Endothelial cell of umbilical vein (primary cell): ENCODE measurements at regions not wholly inside any gene's neighbourhood (a gene's known extent, or its start where the extent isn't known, plus 50 kb on each side); places are given as distances from the start of the nearest gene placed in this dataset.
"Not testable (repeated sequence)": the region's sequence is repeated elsewhere in the genome, so short reads cannot be mapped to it uniquely, and the experiment has no call there.

Experiments
- BruUV-seq: library from RNA; stranded (reverse); fragments of 400-500 nt; replicated peaks from 2 replicates; lab custom pipeline; 2021; lab: Mats Ljungman, UMichigan
- CTCF ChIA-PET: fragments of 300-600, 350-600 bp; sonication (Branson Sonifier 250); formaldehyde crosslinking; loops from one replicate; lab custom pipeline; 2021; ENCODE audit warnings: antibody characterized with exemption, inconsistent platforms; lab: Charles Lee
- POLR2A ChIA-PET: fragments of 300-600, 350-600 bp; sonication (Branson Sonifier 250); formaldehyde crosslinking; loops from one replicate; lab custom pipeline; 2021; ENCODE audit warnings: antibody characterized with exemption, inconsistent platforms; lab: Charles Lee
- DNase-seq: peaks from one replicate; pipeline ENCODE4 v3.0.0-alpha.2; 2011; ENCODE audit warnings: low read depth, low spot score
- FAIRE-seq: peaks from 2 replicates; lab custom pipeline; 2011; peaks lifted over from hg19 to GRCh38; lab: Jason Lieb, UNC
- H2AFZ ChIP-seq: 2 replicates; pipeline ENCODE4 v1.6.0; 2012; ENCODE audit warnings: low read depth, low read length, control low read depth, inconsistent platforms
- H3K27ac ChIP-seq: 2 replicates; pipeline ENCODE4 v1.5.1; 2011; ENCODE audit warnings: low read depth, mild to moderate bottlenecking, control low read depth, low read length, moderate library complexity; ENCODE audit not compliant: insufficient read depth
- H3K27me3 ChIP-seq, 2 experiments: 2 replicates each; pipeline versions ENCODE4 v1.6.0 to v1.6.1; 2011; ENCODE audit warnings: low read length in 2 of 2, mixed read lengths in 1 of 2; ENCODE audit not compliant: control insufficient read depth in 2 of 2, insufficient read depth in 2 of 2
- H3K36me3 ChIP-seq, 2 experiments: 2 replicates in 1 of 2; 3 replicates in 1 of 2; pipeline ENCODE4 v1.5.1; 2011; ENCODE audit warnings: low read length in 2 of 2, mild to moderate bottlenecking in 1 of 2, moderate library complexity in 1 of 2; ENCODE audit not compliant: control insufficient read depth in 2 of 2, insufficient read depth in 2 of 2; ENCODE audit errors: extremely low read depth in 1 of 2
- H3K4me1 ChIP-seq: 3 replicates; pipeline ENCODE4 v1.5.1; 2011; ENCODE audit warnings: mild to moderate bottlenecking, low read length; ENCODE audit not compliant: control insufficient read depth, insufficient read depth; ENCODE audit errors: extremely low read depth
- H3K4me2 ChIP-seq: 2 replicates; pipeline ENCODE4 v1.6.1; 2011; ENCODE audit warnings: low read length, control low read depth, mixed read lengths; ENCODE audit not compliant: insufficient read depth
- H3K4me3 ChIP-seq, 3 experiments: fragments of 200-600 bp in 1 of 3; sonication (generic), shearing (Covaris generic) in 1 of 3; replicated peaks in 1 of 3; 2 replicates each; pipeline ENCODE4 v1.5.1; 2011 to 2016; ENCODE audit warnings: control low read depth in 3 of 3, low read length in 3 of 3, mild to moderate bottlenecking in 2 of 3, inconsistent platforms in 1 of 3, low read depth in 1 of 3, moderate library complexity in 1 of 3; ENCODE audit not compliant: insufficient read depth in 1 of 3
- H3K79me2 ChIP-seq: 2 replicates; pipeline ENCODE4 v1.6.0; 2012; ENCODE audit warnings: low read length, inconsistent platforms; ENCODE audit not compliant: control insufficient read depth, insufficient read depth
- H3K9ac ChIP-seq: replicated peaks from 2 replicates; pipeline ENCODE3; 2011; ENCODE audit warnings: low read length, control low read depth; ENCODE audit not compliant: insufficient read depth; ENCODE audit errors: extremely low read depth
- H3K9me1 ChIP-seq: replicated peaks from 3 replicates; pipeline ENCODE4 v1.6.0; 2011; ENCODE audit warnings: mild to moderate bottlenecking, low read length; ENCODE audit not compliant: control insufficient read depth, insufficient read depth; ENCODE audit errors: extremely low read depth
- H3K9me3 ChIP-seq: replicated peaks from 2 replicates; pipeline ENCODE4 v1.5.1; 2012; ENCODE audit warnings: low read length, inconsistent platforms; ENCODE audit not compliant: control insufficient read depth, insufficient read depth
- H4K20me1 ChIP-seq: replicated peaks from 2 replicates; pipeline ENCODE3; 2011; ENCODE audit warnings: mild to moderate bottlenecking, low read length; ENCODE audit not compliant: control insufficient read depth, insufficient read depth; ENCODE audit errors: extremely low read depth
- FOS ChIP-seq: IDR thresholded peaks from 2 replicates; pipeline ENCODE4 v1.6.1; 2011; ENCODE audit warnings: mild to moderate bottlenecking, low read length, moderate library complexity, borderline replicate concordance; ENCODE audit not compliant: insufficient read depth
- GATA2 ChIP-seq: IDR thresholded peaks from 2 replicates; pipeline ENCODE4 v1.7.0; 2011; ENCODE audit warnings: low read depth, mild to moderate bottlenecking, moderate library complexity, mixed read lengths, low read length; ENCODE audit not compliant: insufficient read length, insufficient read depth
- JUN ChIP-seq: IDR thresholded peaks from 2 replicates; pipeline ENCODE4 v1.6.1; 2011; ENCODE audit warnings: borderline replicate concordance, low read depth; ENCODE audit not compliant: insufficient read length, insufficient read depth
- POLR2A ChIP-seq: IDR thresholded peaks from 2 replicates; pipeline ENCODE4 v1.6.1; 2012; ENCODE audit warnings: low read depth, mild to moderate bottlenecking, control low read depth, low read length
- POLR2AphosphoS5 ChIP-seq: IDR thresholded peaks from 2 replicates; pipeline ENCODE4 v1.6.1; 2012; ENCODE audit warnings: low read depth, mild to moderate bottlenecking, control low read depth, low read length, moderate library complexity; ENCODE audit not compliant: insufficient read depth
- dilution Hi-C: fragments of 300-500 bp; cut with MboI; formaldehyde crosslinking; loops from one replicate; pipeline ENCODE4 v1.15.0; 2019; ENCODE audit warnings: low sequenced_read_pairs; ENCODE audit not compliant: extremely low pct_ligation_motif_present
- intact Hi-C: fragments of 100-400 bp; cut with micrococcal nuclease; formaldehyde crosslinking; loops from one replicate; pipeline ENCODE4 v1.10.0; 2022
- TF ChIP-seq, protein P1 (sequence below), 2 donors: IDR thresholded peaks; 1 replicate in 1 of 2; 2 replicates in 1 of 2; pipeline ENCODE4 v1.5.1; 2011; ENCODE audit warnings: low read length in 2 of 2, mild to moderate bottlenecking in 2 of 2, moderate library complexity in 2 of 2, control low read depth in 1 of 2, inconsistent platforms in 1 of 2, low read depth in 1 of 2; ENCODE audit not compliant: insufficient read depth in 1 of 2; ENCODE audit errors: extremely low read depth in 1 of 2

DNA sequence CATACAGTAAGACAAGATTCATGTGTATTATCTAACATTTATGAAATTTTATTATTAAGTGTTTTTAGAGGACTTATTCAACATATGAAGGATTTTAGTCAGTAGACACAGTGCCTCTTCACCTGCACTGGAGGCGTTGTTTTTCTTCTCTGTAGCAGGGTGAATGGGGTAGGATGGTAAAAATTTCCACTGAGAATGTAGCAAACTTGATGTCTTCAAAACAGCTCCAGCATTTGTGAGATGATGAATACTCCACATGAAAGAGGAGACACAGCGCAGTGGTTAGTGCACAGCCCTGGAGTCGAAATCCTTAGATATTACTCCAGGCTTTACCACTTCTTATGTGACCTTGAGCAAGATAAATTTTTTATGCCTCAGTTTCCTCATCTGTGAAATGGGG, 110.5 kb upstream of the AHI1 start:
- Histone ChIP-seq H3K4me3 (no peak overlapping the region), H3K36me3 (no peaks in the 10 kb centered on the region), H3K4me2 (no peak overlapping the region), H3K4me1 (no peaks in the 10 kb centered on the region), H3K9ac (no peak overlapping the region), H2AFZ (no peak overlapping the region), H3K9me1 (no peaks in the 10 kb centered on the region), H4K20me1 (no peaks in the 10 kb centered on the region), H3K9me3 (no peaks in the 10 kb centered on the region), H3K27ac (no peak overlapping the region), H3K27me3 (no peaks in the 10 kb centered on the region), H3K79me2 (no peaks in the 10 kb centered on the region)
- CTCF ChIA-PET = no interaction called here
- no peak for TF ChIP-seq POLR2A
- no peak for DNase-seq
- POLR2A ChIA-PET = no interaction called here
- intact Hi-C loops (no loop called here), dilution Hi-C loops (no loop called here)
- no TSS peak for BruUV-seq
- FAIRE-seq = no peak

DNA sequence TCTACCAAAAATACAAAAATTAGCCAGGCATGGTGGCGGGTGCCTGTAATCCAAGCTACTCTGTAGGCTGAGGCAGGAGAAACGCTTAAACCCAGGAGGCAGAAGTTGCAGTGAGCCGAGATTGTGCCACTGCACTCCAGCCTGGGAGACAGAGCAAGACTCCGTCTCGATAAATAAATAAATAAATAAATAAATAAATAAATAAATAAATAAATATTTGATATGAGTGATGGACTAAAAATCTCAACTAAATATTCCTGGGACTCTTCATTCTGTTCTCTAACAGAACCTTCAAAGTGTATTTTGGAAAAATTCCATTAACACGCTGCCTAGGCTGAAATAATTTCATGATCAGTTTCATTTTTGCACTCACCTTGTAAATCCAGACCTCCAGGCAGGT, 112.7 kb upstream of the AHI1 start:
- H3K4me3 ChIP-seq, H2AFZ ChIP-seq, H3K79me2 ChIP-seq, H3K4me2 ChIP-seq, FAIRE-seq, CTCF ChIA-PET, POLR2A ChIA-PET, H3K36me3 ChIP-seq, H4K20me1 ChIP-seq, intact Hi-C loops, H3K27me3 ChIP-seq, H3K9me3 ChIP-seq, H3K9me1 ChIP-seq, H3K27ac ChIP-seq, H3K9ac ChIP-seq, H3K4me1 ChIP-seq, DNase-seq, dilution Hi-C loops, BruUV-seq: not testable (repeated sequence)

DNA sequence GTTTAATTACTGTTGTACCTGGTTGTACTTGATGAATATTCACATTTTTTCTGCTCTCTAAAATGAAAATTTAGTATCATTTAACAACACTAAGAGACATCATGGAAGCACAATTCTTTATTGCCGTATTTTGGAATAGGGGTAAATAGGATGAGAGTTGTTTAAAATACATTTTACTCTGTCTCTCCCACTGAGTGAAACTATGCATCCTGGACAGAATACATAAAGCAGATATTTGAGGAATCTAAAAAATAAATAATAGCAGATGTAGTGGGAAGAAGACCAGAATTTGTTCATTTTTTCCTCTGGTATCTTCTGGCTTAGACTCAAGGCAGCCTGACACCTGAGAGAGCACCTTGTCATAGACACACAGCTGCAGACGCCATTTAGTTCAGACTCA, 119.1 kb upstream of the AHI1 start:
- Histone ChIP-seq H3K9me1 (no peaks in the 10 kb centered on the region), H3K4me3 (no peak overlapping the region), H3K27ac (no peak overlapping the region), H3K9ac (no peak overlapping the region), H3K36me3 (no peaks in the 10 kb centered on the region), H3K27me3 (no peaks in the 10 kb centered on the region), H4K20me1 (no peaks in the 10 kb centered on the region), H3K79me2 (no peaks in the 10 kb centered on the region), H2AFZ (no peak overlapping the region), H3K9me3 (no peaks in the 10 kb centered on the region), H3K4me2 (no peak overlapping the region), H3K4me1 (no peaks in the 10 kb centered on the region)
- ChIA-PET POLR2A (no interaction called here), CTCF (no interaction called here)
- FAIRE-seq = no peak
- TF ChIP-seq POLR2A (no peak), POLR2AphosphoS5 (no peak), FOS (no peak), JUN (no peak), GATA2 (no peak)
- TF ChIP-seq, protein P1, sequence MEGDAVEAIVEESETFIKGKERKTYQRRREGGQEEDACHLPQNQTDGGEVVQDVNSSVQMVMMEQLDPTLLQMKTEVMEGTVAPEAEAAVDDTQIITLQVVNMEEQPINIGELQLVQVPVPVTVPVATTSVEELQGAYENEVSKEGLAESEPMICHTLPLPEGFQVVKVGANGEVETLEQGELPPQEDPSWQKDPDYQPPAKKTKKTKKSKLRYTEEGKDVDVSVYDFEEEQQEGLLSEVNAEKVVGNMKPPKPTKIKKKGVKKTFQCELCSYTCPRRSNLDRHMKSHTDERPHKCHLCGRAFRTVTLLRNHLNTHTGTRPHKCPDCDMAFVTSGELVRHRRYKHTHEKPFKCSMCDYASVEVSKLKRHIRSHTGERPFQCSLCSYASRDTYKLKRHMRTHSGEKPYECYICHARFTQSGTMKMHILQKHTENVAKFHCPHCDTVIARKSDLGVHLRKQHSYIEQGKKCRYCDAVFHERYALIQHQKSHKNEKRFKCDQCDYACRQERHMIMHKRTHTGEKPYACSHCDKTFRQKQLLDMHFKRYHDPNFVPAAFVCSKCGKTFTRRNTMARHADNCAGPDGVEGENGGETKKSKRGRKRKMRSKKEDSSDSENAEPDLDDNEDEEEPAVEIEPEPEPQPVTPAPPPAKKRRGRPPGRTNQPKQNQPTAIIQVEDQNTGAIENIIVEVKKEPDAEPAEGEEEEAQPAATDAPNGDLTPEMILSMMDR (IDR thresholded peaks at IDR 0.05; ENCODE audit: extremely low read depth in 1 of 2, insufficient read depth in 1 of 2, low read depth in 1 of 2, low read length in 2 of 2) = no peak
- no peak for DNase-seq
- dilution Hi-C loops = no loop called here
- BruUV-seq = no TSS peak
- intact Hi-C loops = no loop called here
